ENCODE measurements at regions not wholly inside any gene's neighbourhood (a gene's known extent, or its start where the extent isn't known, plus 50 kb on each side); places are given as distances from the start of the nearest gene placed in this dataset.

DNA sequence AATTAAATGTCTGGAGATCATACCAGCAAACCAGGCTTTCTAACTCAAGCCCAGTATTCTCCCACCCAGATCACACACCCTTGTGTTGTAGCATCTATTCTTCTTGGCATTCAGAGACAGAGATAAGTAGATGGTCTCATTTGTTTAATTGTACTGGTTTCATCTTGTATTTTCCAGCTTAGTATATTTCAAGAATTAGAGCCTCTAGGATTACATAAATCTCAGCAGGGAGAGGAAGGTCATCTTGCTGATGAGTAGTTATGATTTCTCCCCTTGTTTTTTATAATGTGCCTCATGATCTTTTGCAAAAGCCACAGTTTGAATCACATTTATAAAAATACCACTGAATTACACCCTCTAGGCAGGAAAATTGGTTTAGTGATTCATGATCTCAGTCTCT is 106.6 kb upstream of the NRSN1 start:
- H3K36me3 ChIP-seq (replicated peaks in 1 of 2; ENCODE audit: insufficient read depth in 1 of 2, low read depth in 2 of 2), result no peaks in the 10 kb centered on the region
- no peaks in the 10 kb centered on the region for H3K9me3 ChIP-seq
- no peaks in the 10 kb centered on the region for H3K4me1 ChIP-seq
- ATAC-seq (no peak), DNase-seq (no peak)
- no peaks in the 10 kb centered on the region for H3K27me3 ChIP-seq
- no peak overlapping the region for H3K27ac ChIP-seq
- intact Hi-C loops (cut with DNase I), result no loop called here
- TF ChIP-seq POLR2A (IDR thresholded peaks at IDR 0.05), result no peak
- TF ChIP-seq, protein P1, sequence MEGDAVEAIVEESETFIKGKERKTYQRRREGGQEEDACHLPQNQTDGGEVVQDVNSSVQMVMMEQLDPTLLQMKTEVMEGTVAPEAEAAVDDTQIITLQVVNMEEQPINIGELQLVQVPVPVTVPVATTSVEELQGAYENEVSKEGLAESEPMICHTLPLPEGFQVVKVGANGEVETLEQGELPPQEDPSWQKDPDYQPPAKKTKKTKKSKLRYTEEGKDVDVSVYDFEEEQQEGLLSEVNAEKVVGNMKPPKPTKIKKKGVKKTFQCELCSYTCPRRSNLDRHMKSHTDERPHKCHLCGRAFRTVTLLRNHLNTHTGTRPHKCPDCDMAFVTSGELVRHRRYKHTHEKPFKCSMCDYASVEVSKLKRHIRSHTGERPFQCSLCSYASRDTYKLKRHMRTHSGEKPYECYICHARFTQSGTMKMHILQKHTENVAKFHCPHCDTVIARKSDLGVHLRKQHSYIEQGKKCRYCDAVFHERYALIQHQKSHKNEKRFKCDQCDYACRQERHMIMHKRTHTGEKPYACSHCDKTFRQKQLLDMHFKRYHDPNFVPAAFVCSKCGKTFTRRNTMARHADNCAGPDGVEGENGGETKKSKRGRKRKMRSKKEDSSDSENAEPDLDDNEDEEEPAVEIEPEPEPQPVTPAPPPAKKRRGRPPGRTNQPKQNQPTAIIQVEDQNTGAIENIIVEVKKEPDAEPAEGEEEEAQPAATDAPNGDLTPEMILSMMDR (IDR thresholded peaks at IDR 0.05), result no peak
- no peak overlapping the region for H3K4me3 ChIP-seq

DNA sequence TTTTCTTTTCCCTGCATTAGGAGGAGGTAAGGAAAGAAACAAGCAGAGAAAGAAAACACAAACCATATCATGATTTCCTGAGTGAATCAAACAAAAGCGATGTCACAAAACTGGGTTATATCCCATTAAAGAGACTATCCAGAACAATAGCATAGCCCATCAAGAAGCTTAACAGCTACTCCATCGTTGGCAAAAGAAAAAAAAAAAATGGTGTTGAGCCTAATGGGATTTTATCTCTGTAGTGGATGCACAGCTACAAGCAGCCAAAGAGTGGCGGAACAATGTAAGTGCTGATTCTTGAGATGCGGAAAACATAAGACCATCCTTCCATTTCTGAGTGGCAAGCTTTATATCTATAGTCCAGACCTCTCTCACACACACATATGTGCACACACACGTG is 106.2 kb upstream of the NRSN1 start:
- DNase-seq, result no peak
- intact Hi-C loops (cut with DNase I), result no loop called here
- Histone ChIP-seq H3K27me3 (no peaks in the 10 kb centered on the region), H3K4me1 (no peaks in the 10 kb centered on the region), H3K4me3 (no peak overlapping the region), H3K9me3 (no peaks in the 10 kb centered on the region), H3K36me3 (replicated peaks in 1 of 2; ENCODE audit: insufficient read depth in 1 of 2, low read depth in 2 of 2) (no peaks in the 10 kb centered on the region), H3K27ac (no peak overlapping the region)
- ATAC-seq, result no peak
- no peak for TF ChIP-seq POLR2A (IDR thresholded peaks at IDR 0.05)
- TF ChIP-seq, protein P1 (IDR thresholded peaks at IDR 0.05), result no peak
- WGBS, 2 donors, result 56 to 67% methylated on average over 5 of the region's 5 CpGs

DNA sequence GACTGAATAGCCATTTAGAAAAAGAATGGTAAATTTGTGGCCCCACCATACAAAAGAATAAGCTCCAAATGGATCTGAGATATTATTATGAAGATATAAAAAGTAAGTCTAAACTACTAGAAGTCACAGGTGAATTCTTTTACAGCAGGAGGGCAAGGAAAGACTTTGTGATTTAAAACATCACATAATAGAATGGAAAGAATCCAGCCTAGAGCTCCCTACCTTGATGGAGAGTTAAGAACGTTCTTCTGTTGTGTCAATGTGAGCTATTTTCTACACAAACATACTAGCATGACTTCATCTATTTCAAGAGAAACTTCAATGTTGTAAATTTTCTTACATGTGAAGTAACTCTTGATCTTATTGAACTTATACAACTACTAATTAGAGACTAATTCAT is 100.0 kb upstream of the NRSN1 start:
- Histone ChIP-seq H3K27ac (no peak overlapping the region), H3K36me3 (replicated peaks in 1 of 2; ENCODE audit: insufficient read depth in 1 of 2, low read depth in 2 of 2) (no peaks in the 10 kb centered on the region), H3K4me3 (no peak overlapping the region), H3K4me1 (no peaks in the 10 kb centered on the region), H3K9me3 (no peaks in the 10 kb centered on the region), H3K27me3 (no peaks in the 10 kb centered on the region)
- ATAC-seq (no peak), DNase-seq (no peak)
- intact Hi-C loops (cut with DNase I), result no loop called here
- WGBS, 2 donors, result 33 to 36% methylated on average over 1 of the region's 1 CpG
- no peak for TF ChIP-seq POLR2A (IDR thresholded peaks at IDR 0.05)
- TF ChIP-seq, protein P1 (IDR thresholded peaks at IDR 0.05), result no peak

DNA sequence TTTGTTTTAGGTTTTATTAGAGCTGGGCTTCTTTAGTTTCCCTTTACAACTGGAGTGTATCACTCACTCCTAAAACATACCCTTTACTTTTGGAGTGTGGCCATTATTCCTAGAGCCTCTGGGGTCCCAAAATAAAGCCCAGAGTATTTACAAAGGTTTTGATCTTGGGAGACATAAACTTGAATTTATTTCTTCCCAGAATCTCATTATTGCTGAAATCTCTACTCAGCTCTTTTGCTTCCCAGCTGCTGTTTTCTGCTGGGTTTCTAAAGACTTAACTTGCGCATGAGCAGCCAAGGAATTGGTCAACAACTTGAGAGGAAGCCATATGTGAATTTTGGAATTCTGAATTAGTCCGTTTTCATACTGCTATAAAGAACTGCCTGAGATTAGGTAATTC is 94.5 kb upstream of the NRSN1 start:
- no peak for ATAC-seq
- Histone ChIP-seq H3K27ac (no peak overlapping the region), H3K27me3 (no peaks in the 10 kb centered on the region), H3K36me3 (replicated peaks in 1 of 2; ENCODE audit: insufficient read depth in 1 of 2, low read depth in 2 of 2) (no peaks in the 10 kb centered on the region), H3K4me3 (no peak overlapping the region), H3K9me3 (no peaks in the 10 kb centered on the region), H3K4me1 (no peaks in the 10 kb centered on the region)
- no peak for DNase-seq
- no peak for TF ChIP-seq POLR2A (IDR thresholded peaks at IDR 0.05)
- TF ChIP-seq, protein P1 (IDR thresholded peaks at IDR 0.05), result no peak
- intact Hi-C loops (cut with DNase I), result no loop called here
- WGBS, 2 donors, result 68 to 71% methylated on average over 2 of the region's 2 CpGs

DNA sequence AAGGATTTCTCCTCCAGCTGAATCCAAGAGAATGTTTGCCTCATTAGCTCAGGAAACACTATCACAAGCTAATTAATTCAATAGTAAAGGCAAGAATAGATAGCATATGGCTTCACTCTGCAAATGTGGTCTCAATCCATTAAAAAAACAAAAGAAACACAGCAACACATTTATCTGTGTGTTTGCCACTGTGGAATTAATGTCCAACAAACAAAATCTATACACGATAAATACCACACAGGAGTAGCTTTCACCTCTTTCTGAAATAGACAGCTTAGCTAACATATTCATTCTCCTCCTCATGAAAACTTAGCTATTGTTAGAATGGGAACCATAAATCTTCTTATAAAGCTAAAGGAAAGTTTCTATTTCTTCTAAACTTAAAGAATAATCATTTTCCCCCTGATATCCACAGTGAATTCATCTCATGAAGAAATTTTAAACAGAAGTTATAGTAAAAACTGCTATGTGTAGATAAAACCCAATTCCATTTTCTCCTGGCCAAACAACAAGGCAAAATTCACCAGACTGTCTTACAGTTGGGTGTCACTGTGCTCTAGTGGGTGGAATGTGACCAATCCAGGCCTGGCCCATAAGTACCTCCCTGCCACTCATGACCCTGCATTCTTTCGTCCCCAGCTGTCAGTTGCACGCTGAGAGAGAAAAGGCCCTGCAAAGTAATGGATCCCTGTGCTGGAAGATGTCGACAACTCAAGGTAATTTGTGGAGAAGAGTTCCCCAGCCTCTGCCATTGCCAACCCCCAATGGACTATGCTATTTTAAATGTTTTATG is 92.9 kb upstream of the NRSN1 start:
- DNase-seq, result no peak
- no peaks in the 10 kb centered on the region for H3K9me3 ChIP-seq
- H3K4me3 ChIP-seq, result no peak overlapping the region
- WGBS, 2 donors, result 37 to 49% methylated on average over 4 of the region's 4 CpGs
- no peak for ATAC-seq
- intact Hi-C loops (cut with DNase I), result no loop called here
- no peak overlapping the region for H3K27ac ChIP-seq
- no peaks in the 10 kb centered on the region for H3K4me1 ChIP-seq
- TF ChIP-seq POLR2A (IDR thresholded peaks at IDR 0.05), result no peak
- TF ChIP-seq, protein P1 (IDR thresholded peaks at IDR 0.05), result no peak
- no peaks in the 10 kb centered on the region for H3K27me3 ChIP-seq
- no peaks in the 10 kb centered on the region for H3K36me3 ChIP-seq (replicated peaks in 1 of 2; ENCODE audit: insufficient read depth in 1 of 2, low read depth in 2 of 2)
